Pancreas (tissue), 10 donors: ENCODE measurements at regions not wholly inside any gene's neighbourhood (a gene's known extent, or its start where the extent isn't known, plus 50 kb on each side); places are given as distances from the start of the nearest gene placed in this dataset.

Source experiments
- ATAC-seq, 4 donors: fragments of 200-7000 bp; cut with Tn5 transposase; one replicate each; pipeline versions ENCODE4 v1.8.0 to v1.9.1; 2020; ENCODE audit warnings: mild to moderate bottlenecking in 4 of 4, moderate library complexity in 4 of 4
- DNase-seq, 6 donors: peaks; one replicate each; pipeline ENCODE4 v3.0.0-alpha.2; 2020
- FAIRE-seq: peaks from 2 replicates; lab custom pipeline; 2012; peaks lifted over from hg19 to GRCh38; lab: Jason Lieb, UNC
- H3K27ac ChIP-seq, 4 donors: fragments of 200-600 bp; sonication (generic); 1 replicate in 3 of 4; 2 replicates in 1 of 4; pipeline versions ENCODE4 v1.5.0 to v1.8.0; 2020
- H3K27me3 ChIP-seq, 4 donors: fragments of 200-600 bp; one replicate each; pipeline ENCODE4 v1.8.0; 2021
- H3K36me3 ChIP-seq, 3 donors: fragments of 200-600 bp; sonication (generic) in 1 of 3; one replicate each; pipeline versions ENCODE4 v1.5.0 to v1.8.0; 2020 to 2021
- H3K4me1 ChIP-seq, 3 donors: fragments of 200-600 bp; one replicate each; pipeline ENCODE4 v1.8.0; 2021
- H3K4me3 ChIP-seq, 4 donors: fragments of 200-600 bp; sonication (generic) in 2 of 4; one replicate each; pipeline versions ENCODE4 v1.5.0 to v1.8.0; 2020 to 2021
- H3K9me3 ChIP-seq, 4 donors: fragments of 200-600 bp; one replicate each; pipeline ENCODE4 v1.8.0; 2021
- WGBS, 2 donors: extraction: QIAGEN DNeasy Blood & Tissue Kit; methylation state at CpG; one replicate each; pipeline ENCODE4 v1.1.7; 2013; 5-methylcytosine and 5-hydroxymethylcytosine counted together
- intact Hi-C, 3 donors: fragments of 100-400 bp; cut with DNase I; formaldehyde crosslinking; loops; one replicate each; pipeline versions ENCODE4 v1.11.1 to v1.14.2; 2022
- TF ChIP-seq, protein P1 (sequence below), 4 donors: fragments of 200-600 bp; sonication (generic) in 3 of 4; IDR thresholded peaks; one replicate each; pipeline versions ENCODE4 v1.5.0 to v1.8.0; 2021; ENCODE audit warnings: antibody characterized with exemption in 4 of 4
- donor health status: healthy with polysubstance abuse.
- donor health status: DM: no; HTN: no; CAD: no; lungs with moderate emphysema.
- donor health status: DM: no; HTN: no; CAD: no.
- donor health status: control.
- donor health status: control.
- donor health status: Bipolar disorder and iron deficiency.
- donor health status: DM: yes; HTN: yes; CAD: no.
- donor health status: DM: no; HTN: no; CAD: no.
- donor health status: DM: no; HTN: no; CAD: no.
- donor health status: DM: yes; HTN: yes; CAD: no.

DNA sequence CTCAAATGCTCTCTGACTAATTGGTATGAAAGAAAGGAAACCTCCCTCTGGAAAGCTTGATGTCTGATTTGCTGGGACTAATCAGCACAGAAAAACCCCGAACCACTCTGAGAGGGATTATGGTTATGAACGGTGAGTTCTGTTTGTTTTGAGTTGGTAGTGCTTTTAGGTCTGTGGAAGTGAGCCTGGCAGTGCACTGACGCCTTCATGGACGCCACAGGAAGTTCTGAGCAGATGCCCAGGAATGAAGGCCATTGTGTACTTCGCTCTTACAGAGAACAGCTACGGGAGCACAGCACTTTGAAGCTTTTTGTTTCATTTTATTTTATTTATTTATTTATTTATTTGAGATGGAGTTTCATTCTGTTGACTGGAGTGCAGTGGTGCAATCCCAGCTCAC, 754.1 kb downstream of the QKI start:
- H3K4me3 ChIP-seq = no peak overlapping the region
- TF ChIP-seq, protein P1, sequence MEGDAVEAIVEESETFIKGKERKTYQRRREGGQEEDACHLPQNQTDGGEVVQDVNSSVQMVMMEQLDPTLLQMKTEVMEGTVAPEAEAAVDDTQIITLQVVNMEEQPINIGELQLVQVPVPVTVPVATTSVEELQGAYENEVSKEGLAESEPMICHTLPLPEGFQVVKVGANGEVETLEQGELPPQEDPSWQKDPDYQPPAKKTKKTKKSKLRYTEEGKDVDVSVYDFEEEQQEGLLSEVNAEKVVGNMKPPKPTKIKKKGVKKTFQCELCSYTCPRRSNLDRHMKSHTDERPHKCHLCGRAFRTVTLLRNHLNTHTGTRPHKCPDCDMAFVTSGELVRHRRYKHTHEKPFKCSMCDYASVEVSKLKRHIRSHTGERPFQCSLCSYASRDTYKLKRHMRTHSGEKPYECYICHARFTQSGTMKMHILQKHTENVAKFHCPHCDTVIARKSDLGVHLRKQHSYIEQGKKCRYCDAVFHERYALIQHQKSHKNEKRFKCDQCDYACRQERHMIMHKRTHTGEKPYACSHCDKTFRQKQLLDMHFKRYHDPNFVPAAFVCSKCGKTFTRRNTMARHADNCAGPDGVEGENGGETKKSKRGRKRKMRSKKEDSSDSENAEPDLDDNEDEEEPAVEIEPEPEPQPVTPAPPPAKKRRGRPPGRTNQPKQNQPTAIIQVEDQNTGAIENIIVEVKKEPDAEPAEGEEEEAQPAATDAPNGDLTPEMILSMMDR (IDR thresholded peaks at IDR 0.05) = no peak
- no peaks in the 10 kb centered on the region for H3K36me3 ChIP-seq
- WGBS, 2 donors = 62 to 66% methylated on average over 6 of the region's 6 CpGs
- ATAC-seq (no peak), FAIRE-seq (no peak), DNase-seq (no peak)
- no peaks in the 10 kb centered on the region for H3K27me3 ChIP-seq
- no peaks in the 10 kb centered on the region for H3K4me1 ChIP-seq
- intact Hi-C loops = no loop called here
- no peaks in the 10 kb centered on the region for H3K9me3 ChIP-seq
- H3K27ac ChIP-seq = no peak overlapping the region

DNA sequence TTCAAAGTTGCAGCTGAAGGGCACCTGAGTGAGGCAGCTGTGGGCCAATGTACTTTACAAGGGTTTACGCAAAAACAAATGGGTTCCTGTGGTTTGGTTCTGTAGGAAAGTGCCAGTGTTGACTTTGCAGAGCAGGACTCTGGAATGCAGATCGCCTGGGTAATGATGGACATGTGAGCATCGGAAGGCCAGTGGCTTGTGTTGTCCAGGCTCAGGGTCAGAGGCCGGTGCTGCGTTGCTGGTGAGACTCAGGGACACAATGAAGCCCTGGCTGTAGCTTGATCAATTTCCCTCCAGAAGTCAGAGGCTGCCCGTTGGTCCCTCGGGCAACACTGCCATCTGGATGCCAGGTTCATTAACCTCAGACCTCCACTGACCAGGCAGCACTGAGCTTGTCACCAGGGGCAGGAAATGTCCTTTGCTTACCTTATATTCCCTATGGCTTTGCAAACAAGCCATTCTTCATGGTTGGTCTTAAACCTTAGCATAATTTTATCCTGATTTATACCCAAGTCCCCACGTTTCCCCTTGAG, 753.4 kb downstream of the QKI start:
- intact Hi-C loops = no loop called here
- WGBS, 2 donors = 45% methylated on average over 8 of the region's 8 CpGs
- no peak for FAIRE-seq

DNA sequence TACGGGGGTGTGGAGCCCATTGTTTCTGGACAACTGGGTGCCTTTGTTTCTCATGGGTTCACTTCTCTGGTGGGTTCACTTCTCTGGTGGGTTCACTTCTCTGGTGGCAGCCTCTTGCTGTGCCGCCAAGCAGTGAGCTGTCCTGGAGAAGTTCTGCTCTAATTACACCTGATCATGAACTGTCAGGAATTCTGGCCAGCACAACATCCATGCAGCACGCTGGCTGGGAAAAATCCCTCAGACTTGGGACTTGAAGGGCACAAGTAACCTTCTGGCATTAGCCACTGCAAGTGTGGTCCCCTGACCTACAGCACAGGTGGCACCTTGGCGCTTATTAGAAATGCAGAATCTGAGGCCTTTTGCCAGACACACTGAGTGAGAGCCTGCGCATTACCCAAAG, 752.5 kb downstream of the QKI start:
- no peaks in the 10 kb centered on the region for H3K27me3 ChIP-seq
- ATAC-seq = no peak
- H3K9me3 ChIP-seq = no peaks in the 10 kb centered on the region
- TF ChIP-seq, protein P1 (IDR thresholded peaks at IDR 0.05) = no peak
- intact Hi-C loops = no loop called here
- whole genome bisulfite sequencing, 2 donors = 81 to 82% methylated on average over 5 of the region's 5 CpGs
- H3K27ac ChIP-seq = no peak overlapping the region
- no peak overlapping the region for H3K4me3 ChIP-seq
- FAIRE-seq = no peak
- no peaks in the 10 kb centered on the region for H3K36me3 ChIP-seq
- H3K4me1 ChIP-seq = no peaks in the 10 kb centered on the region
- no peak for DNase-seq

More for the DNA sequence above, 753.4 kb downstream of the QKI start:
- H3K9me3 ChIP-seq = no peaks in the 10 kb centered on the region
- TF ChIP-seq, protein P1 (IDR thresholded peaks at IDR 0.05) = no peak
- H3K27ac ChIP-seq = no peak overlapping the region
- no peaks in the 10 kb centered on the region for H3K4me1 ChIP-seq
- H3K36me3 ChIP-seq = no peaks in the 10 kb centered on the region
- peak in 1 of 4 donors; percentile 43 for ATAC-seq
- no peak for DNase-seq
- no peaks in the 10 kb centered on the region for H3K27me3 ChIP-seq
- H3K4me3 ChIP-seq = no peak overlapping the region

DNA sequence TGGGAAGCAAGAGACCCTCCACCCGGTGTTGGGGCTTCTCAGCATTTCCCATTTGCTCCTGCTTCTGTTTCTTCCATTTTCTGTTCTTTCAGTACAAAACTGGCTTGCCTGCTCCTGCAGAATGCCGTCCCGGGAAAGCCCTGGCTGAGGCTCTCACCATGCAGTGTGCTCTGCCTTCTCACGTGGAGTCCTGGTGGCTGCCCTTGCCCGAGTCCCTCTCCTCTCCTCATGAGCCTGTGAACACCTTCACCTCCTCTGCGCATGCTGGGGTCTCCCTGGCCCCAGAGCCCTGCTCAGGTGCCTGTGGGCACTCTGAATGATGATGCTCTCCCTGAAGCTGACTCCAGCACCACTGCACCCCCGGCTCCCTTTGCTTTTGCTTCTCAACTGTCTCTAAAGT, 752.0 kb downstream of the QKI start:
- DNase-seq = no peak
- Histone ChIP-seq H3K36me3 (no peaks in the 10 kb centered on the region), H3K9me3 (no peaks in the 10 kb centered on the region), H3K27ac (no peak overlapping the region), H3K4me1 (no peaks in the 10 kb centered on the region), H3K4me3 (no peak overlapping the region), H3K27me3 (no peaks in the 10 kb centered on the region)
- WGBS, 2 donors = 56 to 69% methylated on average over 7 of the region's 7 CpGs
- ATAC-seq = no peak
- intact Hi-C loops = no loop called here
- no peak for FAIRE-seq
- TF ChIP-seq, protein P1 (IDR thresholded peaks at IDR 0.05) = no peak

DNA sequence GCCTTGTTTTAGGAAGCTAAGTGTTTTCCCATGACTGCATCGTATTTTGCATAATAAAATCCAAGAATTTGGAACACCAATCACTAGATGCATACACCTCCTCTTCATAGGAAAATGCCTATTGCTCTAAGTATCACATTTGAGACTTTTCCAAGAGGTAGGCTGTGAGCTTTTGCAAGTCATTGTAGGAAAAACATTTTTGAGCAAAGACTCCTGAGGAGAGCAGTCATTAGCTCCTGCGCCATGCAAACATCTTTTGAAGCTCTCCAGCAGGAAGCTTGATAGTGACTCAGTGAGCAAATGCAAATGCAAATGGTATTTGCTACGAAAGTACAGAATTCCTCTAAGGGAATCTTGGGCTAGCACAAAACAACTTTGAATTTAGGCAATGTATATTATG, 750.4 kb downstream of the QKI start:
- Histone ChIP-seq H3K27me3 (no peaks in the 10 kb centered on the region), H3K9me3 (no peaks in the 10 kb centered on the region), H3K36me3 (no peaks in the 10 kb centered on the region), H3K4me1 (no peaks in the 10 kb centered on the region), H3K4me3 (no peak overlapping the region), H3K27ac (no peak overlapping the region)
- ATAC-seq (no peak), DNase-seq (no peak), FAIRE-seq (no peak)
- 61 to 63% methylated on average over 3 of the region's 3 CpGs for WGBS, 2 donors
- TF ChIP-seq, protein P1 (IDR thresholded peaks at IDR 0.05) = no peak
- intact Hi-C loops = no loop called here
